HG03575 (cell line): ENCODE measurements at regions not wholly inside any gene's neighbourhood (a gene's known extent, or its start where the extent isn't known, plus 50 kb on each side); places are given as distances from the start of the nearest gene placed in this dataset.
A peak's percentile ranks its signal among the peaks of the same experiment; 100 is the strongest.
"Not testable (repeated sequence)": the region's sequence is repeated elsewhere in the genome, so short reads cannot be mapped to it uniquely, and the experiment has no call there.

ENCODE experiments used
- ATAC-seq: cut with Tn5 transposase; IDR thresholded peaks from one replicate; pipeline ENCODE4 v1.9.1; 2021; ENCODE audit not compliant: unreplicated experiment, insufficient number of reproducible peaks, low FRiP score; ENCODE audit errors: extremely low read depth

DNA sequence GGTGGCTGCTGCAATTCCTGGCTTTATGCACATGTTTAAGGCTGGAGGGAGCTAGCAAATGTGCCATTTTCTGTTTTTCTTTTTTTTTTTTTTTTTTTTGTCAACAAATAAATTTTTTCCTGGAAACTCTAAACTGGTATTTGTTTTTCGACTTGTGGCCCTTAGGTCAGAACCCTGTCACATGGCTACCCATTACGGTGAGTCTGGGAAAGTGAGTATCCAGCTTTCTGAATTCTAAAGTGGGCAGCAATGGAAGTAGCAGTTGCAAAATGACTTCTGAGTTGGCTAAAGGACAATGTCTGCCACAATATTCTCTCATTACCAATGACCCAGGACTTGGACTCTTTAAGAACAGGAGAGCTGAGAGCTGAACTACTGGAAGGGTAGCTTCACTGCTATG lies 225.1 kb upstream of the CENPE start:
- no peak for ATAC-seq

- no peak for ATAC-seq
These were observed 224.5 kb upstream of the CENPE start for GRCh38 chr4:103422467-103423219.

- no peak for ATAC-seq
These were observed 217.7 kb upstream of the CENPE start for GRCh38 chr4:103415801-103416200.

DNA sequence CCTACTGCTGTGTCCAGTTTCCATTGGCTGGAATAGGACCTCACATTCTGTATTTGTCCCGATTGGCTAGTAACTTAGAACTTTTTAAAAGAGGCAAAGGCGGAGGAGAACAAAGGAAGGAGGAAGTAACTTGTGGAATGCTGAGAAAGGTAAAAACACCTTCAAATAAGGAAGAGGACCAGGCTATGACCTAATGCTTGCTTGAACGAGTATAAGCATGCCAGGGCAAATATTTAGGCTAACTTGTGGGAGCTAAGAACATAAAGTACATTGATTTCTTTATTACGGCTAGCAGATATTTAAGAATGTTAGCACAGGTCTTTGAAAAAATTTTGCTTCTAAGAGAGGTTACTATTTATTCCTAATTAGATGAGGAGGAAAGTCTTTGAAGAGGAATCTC lies 214.5 kb upstream of the CENPE start:
- ATAC-seq: not testable (repeated sequence)

DNA sequence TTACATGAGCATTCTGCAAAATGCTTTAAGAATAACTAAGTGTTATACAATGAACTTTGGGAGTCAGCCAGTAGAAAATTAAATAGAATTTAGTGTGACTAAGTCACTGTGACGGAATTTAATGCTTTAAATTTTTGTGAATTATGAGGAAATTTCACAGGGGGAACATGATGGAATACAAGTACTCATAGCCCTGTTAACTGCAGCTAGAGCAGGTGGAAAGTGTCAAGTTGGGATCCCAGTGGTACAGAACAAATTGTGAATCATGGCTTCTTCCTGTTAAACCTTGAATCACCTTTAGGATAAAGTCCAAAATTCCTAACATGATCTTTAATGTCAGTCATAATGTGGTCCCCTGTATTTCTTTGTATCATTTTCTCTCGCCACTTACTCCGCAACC lies 212.2 kb upstream of the CENPE start:
- no peak for ATAC-seq

DNA sequence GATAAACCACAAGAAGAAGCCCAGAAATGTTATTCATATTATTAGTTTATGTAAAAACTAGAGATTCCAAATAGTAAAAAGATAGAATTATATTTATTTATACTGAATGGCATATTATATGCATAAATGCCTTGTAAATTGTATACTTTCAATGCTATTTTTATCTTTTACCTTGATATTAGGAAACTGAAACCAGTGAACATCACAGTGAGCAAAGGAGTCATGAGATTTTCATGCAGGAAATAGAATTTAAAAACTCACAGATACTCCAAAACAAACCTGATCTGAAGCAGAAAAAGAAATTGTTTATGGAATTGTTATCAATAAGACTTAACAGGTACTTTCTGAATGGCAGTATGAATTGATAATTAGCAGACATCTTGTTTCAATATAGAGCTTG lies 207.3 kb upstream of the CENPE start:
- ATAC-seq: peak; percentile 58

GRCh38 chr4:103403619-103404018 lies 205.5 kb upstream of the CENPE start:
- no peak for ATAC-seq

DNA sequence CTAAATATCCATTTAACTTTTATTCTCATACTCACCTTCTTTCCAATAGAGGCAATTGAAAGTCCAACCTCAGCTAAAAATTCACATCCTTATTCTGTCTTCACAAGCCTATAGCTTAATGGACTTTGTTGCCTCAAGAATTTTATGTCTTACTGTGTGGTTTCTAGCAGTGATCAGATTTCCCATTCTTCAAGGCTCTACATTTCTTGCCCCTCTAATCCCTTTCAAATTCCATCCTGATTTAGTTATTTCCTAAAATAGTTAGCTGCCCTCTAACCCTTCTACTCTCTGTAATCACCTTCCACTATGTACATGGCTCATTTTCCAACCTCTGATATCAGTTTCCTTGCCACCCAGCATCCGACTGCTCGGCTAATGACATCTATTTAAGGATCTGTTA lies 204.1 kb upstream of the CENPE start:
- no peak for ATAC-seq

DNA sequence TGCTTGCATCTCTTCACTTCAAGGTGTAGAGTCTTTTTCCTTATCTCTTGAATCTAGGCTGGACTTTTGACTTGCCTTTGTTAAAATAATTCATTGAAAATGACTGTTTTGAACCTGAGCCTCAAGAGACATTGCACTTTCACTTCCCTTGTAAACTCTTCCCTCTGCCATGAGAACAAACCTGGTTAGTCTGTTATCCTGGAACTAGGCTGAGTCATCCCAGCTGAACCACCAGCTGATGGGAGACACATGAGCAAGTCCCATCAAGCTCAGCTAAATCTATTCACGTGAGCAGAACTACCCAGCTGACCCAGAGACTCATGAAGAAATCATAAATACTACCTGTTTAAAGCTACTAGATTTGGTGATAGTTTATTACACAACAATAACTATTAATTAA lies 202.3 kb upstream of the CENPE start:
- peak; percentile 74 for ATAC-seq

GRCh38 chr4:103397541-103397940 lies 199.4 kb upstream of the CENPE start:
- no peak for ATAC-seq

GRCh38 chr4:103387508-103388011 lies 189.4 kb upstream of the CENPE start:
- ATAC-seq: not testable (repeated sequence)

GRCh38 chr4:103385565-103385964 lies 187.4 kb upstream of the CENPE start:
- ATAC-seq: not testable (repeated sequence)

DNA sequence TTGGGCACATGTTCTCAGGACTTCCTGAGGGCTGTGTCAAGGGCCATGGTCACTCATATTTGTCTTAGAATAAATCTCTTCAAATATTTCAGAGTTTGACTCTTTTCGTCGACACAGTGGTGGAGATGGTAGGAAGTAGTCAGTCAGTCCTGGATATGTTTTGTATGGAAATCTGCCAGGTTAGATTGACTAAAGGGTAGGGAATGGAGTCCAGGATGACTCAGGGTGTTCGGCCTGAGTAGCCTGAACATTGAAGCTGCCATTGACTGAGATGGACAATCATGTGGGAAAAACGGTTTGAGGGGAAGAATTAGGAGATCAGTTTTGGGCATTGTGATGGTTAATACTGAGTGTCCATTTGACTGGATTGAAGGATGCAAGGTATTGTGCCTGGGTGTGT lies 177.1 kb upstream of the CENPE start:
- no peak for ATAC-seq

DNA sequence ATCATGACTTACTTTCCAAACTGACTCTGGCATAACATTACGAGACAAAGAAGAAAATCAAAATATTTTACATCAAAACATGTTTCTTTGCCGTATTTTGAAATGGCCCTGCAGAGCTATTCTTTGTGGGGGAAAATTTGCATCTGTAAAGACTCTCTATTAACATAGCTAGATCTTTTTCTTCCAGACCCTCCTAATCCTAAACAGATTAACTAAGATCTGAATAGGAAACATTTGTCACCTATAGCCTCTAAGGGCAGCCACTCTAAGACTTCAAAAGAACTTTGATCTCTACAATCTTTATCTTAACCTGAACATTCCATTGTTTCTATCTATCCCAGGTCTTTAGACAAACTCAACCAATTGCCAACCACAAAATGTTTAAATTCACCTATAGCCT lies 176.6 kb upstream of the CENPE start:
- ATAC-seq: no peak

DNA sequence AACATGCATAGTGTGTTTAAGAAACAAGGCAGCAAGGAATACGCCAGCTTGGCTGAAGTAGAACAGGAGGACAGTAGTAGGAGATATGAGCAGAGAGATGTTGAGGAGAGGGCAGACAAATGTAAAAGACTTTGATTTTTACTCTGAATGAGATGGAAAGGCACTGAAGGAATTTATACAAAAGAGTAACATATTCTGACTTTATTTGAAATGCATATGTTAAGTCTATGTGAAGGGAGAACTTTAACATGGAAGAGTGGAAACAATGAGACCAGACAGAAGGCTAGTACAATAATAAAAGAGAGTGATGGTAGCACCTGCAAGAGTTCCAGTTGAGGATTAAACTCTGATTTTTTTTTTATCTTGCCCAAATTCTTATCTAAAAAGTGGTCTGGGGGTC lies 176.2 kb upstream of the CENPE start:
- ATAC-seq: no peak

DNA sequence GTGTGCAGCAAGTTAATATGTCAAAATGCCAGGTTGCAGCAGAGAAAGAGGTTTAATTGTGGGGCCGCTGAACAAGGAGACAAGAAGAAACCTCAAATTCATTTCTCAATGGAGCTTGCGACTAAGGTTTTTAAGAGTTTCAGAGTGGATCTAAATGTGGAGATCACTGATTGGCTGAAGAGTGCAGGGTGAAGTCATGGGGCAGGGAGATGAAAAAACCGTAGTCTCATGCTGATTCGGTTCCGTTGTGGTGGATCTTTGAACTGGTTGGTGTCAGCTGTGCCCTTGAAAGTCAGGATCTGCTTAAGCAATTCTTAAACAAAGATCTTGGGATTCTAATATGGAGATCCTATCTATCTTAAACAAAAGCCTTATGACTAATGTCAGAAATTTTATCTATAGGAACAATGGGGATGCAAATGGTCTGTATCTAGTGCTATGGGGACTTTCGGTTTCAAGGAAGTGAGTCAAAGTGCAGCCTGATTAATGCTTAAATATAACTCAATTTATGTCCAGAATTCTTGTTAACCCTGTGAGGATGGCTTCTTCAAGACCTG lies 173.9 kb upstream of the CENPE start:
- ATAC-seq: no peak

- no peak for ATAC-seq
These were observed 172.2 kb upstream of the CENPE start for GRCh38 chr4:103370336-103370735.

DNA sequence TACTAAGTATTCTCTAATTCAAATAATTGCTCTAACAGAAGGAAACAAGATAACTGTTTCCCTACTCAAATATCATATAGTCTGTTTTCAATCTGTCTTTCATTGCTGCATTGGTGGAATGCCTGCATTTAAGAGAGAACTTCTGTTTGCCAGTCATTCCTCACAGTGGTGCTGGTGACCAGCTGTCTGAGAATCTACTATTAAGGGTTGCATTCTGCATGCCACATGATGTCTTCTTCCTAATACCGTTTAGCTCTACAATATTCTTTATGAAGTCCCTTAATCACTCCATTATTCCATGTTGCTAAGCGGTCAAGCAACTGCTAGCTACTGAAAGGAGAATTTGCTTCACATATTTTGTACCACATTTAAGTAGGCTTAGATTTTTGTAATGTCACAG lies 167.1 kb upstream of the CENPE start:
- no peak for ATAC-seq

- ATAC-seq: no peak
These were observed 165.9 kb upstream of the CENPE start for GRCh38 chr4:103364083-103364482.

GRCh38 chr4:103361926-103362325 lies 163.8 kb upstream of the CENPE start:
- ATAC-seq: no peak

DNA sequence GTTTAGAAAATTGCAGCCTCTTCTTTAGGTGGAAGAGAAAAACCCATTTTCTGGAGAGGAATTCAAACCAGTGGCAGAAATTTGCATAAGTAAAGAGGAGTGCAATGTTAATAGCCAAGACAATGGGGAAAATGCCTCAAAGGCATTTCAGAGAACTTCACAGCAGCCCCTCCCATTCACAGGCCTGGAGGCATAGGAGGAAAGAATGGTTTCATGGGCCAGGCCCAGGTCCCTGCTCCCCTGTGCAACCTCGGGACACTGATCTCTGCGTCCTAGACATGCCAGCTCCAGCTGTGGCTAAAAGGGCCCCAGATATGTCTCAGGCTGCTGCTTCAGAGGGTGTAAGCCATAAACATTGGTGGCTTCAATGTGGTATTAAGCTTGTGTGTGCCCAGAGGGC lies 161.8 kb upstream of the CENPE start:
- no peak for ATAC-seq
